Endothelial cell of umbilical vein (primary cell): ENCODE measurements at regions not wholly inside any gene's neighbourhood (a gene's known extent, or its start where the extent isn't known, plus 50 kb on each side); places are given as distances from the start of the nearest gene placed in this dataset.

Experiments
- EZH2 ChIP-seq: IDR thresholded peaks from 2 replicates; pipeline ENCODE4 v1.6.1; 2012; ENCODE audit warnings: borderline replicate concordance, low read depth, mild to moderate bottlenecking, moderate library complexity, low read length, inconsistent platforms; ENCODE audit not compliant: severe bottlenecking
- TF ChIP-seq, protein P1 (sequence below): IDR thresholded peaks from 2 replicates; pipeline ENCODE4 v1.6.1; 2011; ENCODE audit not compliant: insufficient read depth, insufficient read length
- TF ChIP-seq, protein P2 (sequence below), 2 donors: IDR thresholded peaks; 1 replicate in 1 of 2; 2 replicates in 1 of 2; pipeline ENCODE4 v1.5.1; 2011; ENCODE audit warnings: low read length in 2 of 2, mild to moderate bottlenecking in 2 of 2, moderate library complexity in 2 of 2, control low read depth in 1 of 2, inconsistent platforms in 1 of 2, low read depth in 1 of 2; ENCODE audit not compliant: insufficient read depth in 1 of 2; ENCODE audit errors: extremely low read depth in 1 of 2

DNA sequence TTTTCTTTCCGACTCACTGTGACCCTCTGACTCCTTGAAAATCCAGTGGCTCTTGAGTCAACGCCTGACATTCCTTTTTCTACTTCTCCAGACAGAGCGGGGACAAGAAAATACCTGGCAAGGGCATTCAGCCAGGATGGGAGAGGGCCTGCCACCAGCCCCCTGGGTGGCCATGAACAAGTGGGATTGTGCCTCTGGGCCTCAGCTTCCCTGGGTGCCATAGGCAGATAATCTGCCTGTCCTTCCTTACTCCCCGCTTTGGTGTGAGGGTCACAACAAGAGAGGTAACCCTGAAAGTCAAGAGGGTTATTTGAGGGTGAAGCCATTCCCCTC is 613.9 kb upstream of the CADM1 start:
- TF ChIP-seq EZH2: no peak
- TF ChIP-seq, protein P1, sequence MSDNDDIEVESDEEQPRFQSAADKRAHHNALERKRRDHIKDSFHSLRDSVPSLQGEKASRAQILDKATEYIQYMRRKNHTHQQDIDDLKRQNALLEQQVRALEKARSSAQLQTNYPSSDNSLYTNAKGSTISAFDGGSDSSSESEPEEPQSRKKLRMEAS: no peak
- TF ChIP-seq, protein P2, sequence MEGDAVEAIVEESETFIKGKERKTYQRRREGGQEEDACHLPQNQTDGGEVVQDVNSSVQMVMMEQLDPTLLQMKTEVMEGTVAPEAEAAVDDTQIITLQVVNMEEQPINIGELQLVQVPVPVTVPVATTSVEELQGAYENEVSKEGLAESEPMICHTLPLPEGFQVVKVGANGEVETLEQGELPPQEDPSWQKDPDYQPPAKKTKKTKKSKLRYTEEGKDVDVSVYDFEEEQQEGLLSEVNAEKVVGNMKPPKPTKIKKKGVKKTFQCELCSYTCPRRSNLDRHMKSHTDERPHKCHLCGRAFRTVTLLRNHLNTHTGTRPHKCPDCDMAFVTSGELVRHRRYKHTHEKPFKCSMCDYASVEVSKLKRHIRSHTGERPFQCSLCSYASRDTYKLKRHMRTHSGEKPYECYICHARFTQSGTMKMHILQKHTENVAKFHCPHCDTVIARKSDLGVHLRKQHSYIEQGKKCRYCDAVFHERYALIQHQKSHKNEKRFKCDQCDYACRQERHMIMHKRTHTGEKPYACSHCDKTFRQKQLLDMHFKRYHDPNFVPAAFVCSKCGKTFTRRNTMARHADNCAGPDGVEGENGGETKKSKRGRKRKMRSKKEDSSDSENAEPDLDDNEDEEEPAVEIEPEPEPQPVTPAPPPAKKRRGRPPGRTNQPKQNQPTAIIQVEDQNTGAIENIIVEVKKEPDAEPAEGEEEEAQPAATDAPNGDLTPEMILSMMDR (IDR thresholded peaks at IDR 0.05; ENCODE audit: extremely low read depth in 1 of 2, insufficient read depth in 1 of 2, low read depth in 1 of 2, low read length in 2 of 2): no peak
